ENCODE measurements at regions not wholly inside any gene's neighbourhood (a gene's known extent, or its start where the extent isn't known, plus 50 kb on each side); places are given as distances from the start of the nearest gene placed in this dataset.
"Not testable (repeated sequence)": the region's sequence is repeated elsewhere in the genome, so short reads cannot be mapped to it uniquely, and the experiment has no call there.

DNA sequence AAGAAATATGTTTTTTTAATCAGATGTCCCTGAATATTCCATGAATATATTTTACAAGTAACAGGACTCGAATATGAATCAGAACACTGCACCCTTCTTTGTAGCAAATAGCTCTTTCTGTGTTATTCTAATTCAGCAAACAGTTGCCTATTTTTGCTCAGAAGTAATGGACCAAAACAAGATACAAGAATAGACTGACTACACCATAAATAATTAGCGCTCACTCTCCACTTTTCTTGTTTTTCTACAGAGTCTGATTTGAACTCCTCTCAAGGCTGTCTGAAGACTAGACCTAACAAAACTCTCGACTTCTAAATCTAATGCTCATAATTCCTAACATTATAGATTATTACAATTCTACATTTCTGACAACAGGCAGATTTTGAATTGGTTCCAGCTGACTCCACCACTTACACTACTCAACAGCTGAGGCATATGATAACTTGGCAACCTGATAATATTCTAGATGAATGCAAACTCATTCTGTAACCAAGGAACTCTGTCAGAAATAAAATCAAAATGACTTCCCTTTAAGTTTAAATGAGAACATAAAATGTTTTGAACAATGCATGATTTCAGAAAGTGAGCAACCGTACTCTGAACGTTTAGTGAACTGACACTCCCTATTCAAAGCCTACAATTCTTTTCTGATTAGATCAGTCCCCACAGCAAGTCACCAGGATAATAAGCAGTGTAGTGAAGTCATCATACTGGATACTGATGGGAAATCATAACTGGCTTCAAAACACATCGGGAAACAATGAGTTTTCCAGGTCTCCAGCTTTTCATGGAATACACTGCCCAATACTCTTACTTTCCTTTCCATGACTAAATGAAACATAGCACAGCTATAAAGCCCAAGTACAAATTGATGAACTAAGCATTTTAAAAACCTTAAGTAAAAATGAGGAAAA lies 114.2 kb upstream of the BEND6 start:
- no peak overlapping the region for H3K27ac Mint-ChIP-seq
- no peaks in the 10 kb centered on the region for H3K9me3 Mint-ChIP-seq
- ATAC-seq = no peak
- no peaks in the 10 kb centered on the region for H3K36me3 Mint-ChIP-seq
- peaks cover 0 to 7% of the 10 kb centered on the region in 2 donors for H3K4me1 Mint-ChIP-seq (ENCODE audit: low read depth in 2 of 2)
- DNase-seq (ENCODE audit: low spot score) = no peak
- peaks cover 26 to 58% of the 10 kb centered on the region in 2 donors for H3K27me3 Mint-ChIP-seq
- no peak overlapping the region for H3K4me3 Mint-ChIP-seq

DNA sequence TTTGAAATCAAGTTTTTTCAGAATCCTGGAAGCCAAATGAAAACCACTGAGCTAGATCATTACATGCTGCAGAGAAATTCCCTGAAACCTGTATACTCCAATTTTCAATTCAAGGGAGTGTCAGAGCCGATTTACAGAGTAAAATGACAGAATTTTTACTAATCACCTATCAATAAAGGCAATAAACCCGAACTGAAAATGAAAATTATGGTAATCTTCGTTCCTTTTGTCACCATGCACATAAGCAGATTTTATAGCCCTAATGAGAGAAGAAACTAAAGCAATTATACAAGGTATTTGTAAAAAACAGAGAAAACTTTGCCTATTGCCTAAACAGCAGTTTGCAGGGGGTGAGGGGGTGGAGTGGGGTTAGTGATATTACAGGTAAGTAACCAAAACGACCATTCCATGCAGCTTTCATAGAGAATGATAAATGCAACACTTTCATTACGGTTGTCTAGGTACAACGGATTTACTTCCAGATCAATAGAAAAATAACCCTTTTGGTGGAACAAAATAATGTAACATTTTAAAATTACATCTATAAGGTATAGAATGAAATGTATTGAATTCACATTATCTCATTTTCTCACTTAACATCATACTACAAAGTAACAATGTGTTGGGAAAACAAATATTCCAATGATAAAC lies 115.2 kb upstream of the BEND6 start:
- no peak for ATAC-seq
- Mint-ChIP-seq H3K4me1 (ENCODE audit: low read depth in 2 of 2) (peaks cover 0 to 7% of the 10 kb centered on the region in 2 donors), H3K9me3 (no peaks in the 10 kb centered on the region), H3K4me3 (no peak overlapping the region), H3K27me3 (peaks cover 34 to 56% of the 10 kb centered on the region in 2 donors), H3K27ac (no peak overlapping the region), H3K36me3 (no peaks in the 10 kb centered on the region)
- no peak for DNase-seq (ENCODE audit: low spot score)

DNA sequence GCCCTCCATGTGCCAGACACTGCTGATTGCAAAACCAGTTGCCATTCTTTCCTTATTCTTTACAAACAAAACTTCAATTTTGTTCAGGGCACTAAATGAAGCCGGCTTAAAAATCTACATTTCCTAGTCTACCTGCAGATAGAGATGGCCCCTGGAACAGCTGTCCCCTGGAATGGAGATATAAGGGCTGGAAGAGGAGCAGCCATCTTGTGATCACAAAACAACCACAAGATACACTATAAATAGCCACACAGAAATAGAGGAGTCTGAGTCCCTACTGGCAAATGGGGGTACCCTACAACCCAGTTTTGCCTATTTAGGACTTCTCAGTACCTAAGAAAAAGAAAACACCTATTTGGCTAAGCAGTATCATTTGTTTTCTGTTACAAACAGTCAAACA lies 115.9 kb upstream of the BEND6 start:
- ATAC-seq (no peak), DNase-seq (ENCODE audit: low spot score) (no peak)
- Mint-ChIP-seq H3K9me3 (no peaks in the 10 kb centered on the region), H3K36me3 (no peaks in the 10 kb centered on the region), H3K4me3 (no peak overlapping the region), H3K27ac (no peak overlapping the region), H3K27me3 (peaks cover 32 to 58% of the 10 kb centered on the region in 2 donors), H3K4me1 (ENCODE audit: low read depth in 2 of 2) (peaks cover 0 to 7% of the 10 kb centered on the region in 2 donors)

DNA sequence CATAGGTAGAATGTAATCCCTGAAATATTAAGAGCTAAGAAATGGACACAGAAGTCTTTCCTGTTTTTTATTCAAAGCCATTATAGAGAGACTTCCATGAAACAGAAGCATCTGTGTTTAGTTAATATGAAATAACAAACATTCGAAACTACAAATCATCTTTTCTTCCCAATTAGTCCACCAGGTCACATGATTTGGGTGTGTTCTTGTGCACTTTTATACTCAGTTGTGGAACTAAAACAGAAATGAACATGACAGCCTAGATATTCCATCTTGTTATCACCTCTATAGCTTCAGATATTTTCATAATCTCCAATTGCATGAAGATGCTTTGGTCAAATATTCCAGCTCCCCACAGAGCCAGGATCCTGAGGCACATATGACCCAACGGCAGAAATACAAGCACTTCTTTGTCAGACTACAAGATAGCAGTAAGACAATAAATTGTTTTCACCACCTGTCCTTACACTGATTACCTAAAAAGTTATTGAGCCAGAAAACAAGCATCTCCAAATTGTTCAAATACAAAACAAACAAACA lies 116.8 kb upstream of the BEND6 start:
- no peak overlapping the region for H3K27ac Mint-ChIP-seq
- peaks cover 32 to 58% of the 10 kb centered on the region in 2 donors for H3K27me3 Mint-ChIP-seq
- H3K9me3 Mint-ChIP-seq = no peaks in the 10 kb centered on the region
- H3K36me3 Mint-ChIP-seq = no peaks in the 10 kb centered on the region
- ATAC-seq = no peak
- no peak overlapping the region for H3K4me3 Mint-ChIP-seq
- DNase-seq (ENCODE audit: low spot score) = no peak
- H3K4me1 Mint-ChIP-seq (ENCODE audit: low read depth in 2 of 2) = peaks cover 0 to 6% of the 10 kb centered on the region in 2 donors

DNA sequence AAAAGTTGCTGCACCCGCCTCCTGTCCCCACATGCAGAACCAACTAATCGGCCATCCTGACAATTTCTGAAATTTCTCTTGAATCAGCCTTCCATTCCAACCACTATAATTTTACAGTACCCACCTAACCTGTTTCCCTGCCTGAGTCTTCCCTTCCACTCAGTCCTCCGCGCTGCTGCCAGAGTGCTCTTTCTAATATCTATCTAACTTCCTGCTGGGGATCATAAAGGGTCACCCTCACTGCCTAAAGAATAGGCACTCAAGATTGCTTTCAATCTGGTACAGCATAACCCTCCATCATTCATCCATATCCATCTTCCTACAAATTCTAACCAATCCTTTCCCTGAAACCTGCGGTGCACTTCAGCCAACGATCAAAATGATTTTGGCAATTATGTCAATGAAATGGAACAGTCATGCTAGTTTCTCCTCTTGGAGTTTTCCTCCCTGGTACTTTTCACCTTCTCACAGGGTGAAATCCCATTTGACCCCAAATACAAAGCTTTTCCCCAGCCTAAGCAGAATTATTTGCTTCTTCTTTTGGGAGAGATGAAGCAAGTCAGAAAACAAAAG lies 117.5 kb upstream of the BEND6 start:
- DNase-seq (ENCODE audit: low spot score) (no peak), ATAC-seq (no peak)
- H3K4me1 Mint-ChIP-seq (ENCODE audit: low read depth in 2 of 2) = no peaks in the 10 kb centered on the region
- H3K4me3 Mint-ChIP-seq = no peak overlapping the region
- H3K36me3 Mint-ChIP-seq = no peaks in the 10 kb centered on the region
- H3K27me3 Mint-ChIP-seq = peaks cover 26 to 51% of the 10 kb centered on the region in 2 donors
- H3K27ac Mint-ChIP-seq = no peak overlapping the region
- no peaks in the 10 kb centered on the region for H3K9me3 Mint-ChIP-seq

DNA sequence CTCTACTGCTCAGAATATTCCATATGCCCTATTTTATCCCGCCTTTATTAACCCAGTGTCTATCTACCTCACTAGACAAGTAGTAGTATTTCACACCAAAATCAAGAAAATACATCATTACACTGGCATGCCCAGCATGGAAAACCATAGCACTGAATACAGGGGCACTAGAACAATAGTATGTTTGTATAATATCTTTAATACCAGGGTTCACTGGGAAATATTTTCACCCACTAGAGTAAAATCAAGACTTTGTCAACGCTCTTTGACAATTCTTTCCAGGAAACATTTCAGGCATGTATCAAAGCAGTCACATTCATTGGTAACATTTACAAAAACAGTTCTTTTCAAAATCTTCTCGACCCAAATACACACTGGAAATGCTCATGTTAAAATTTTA lies 119.3 kb upstream of the BEND6 start:
- H3K4me1 Mint-ChIP-seq (ENCODE audit: low read depth in 2 of 2) = no peaks in the 10 kb centered on the region
- DNase-seq (ENCODE audit: low spot score) (no peak), ATAC-seq (no peak)
- peaks cover 22 to 47% of the 10 kb centered on the region in 2 donors for H3K27me3 Mint-ChIP-seq
- H3K27ac Mint-ChIP-seq = no peak overlapping the region
- no peaks in the 10 kb centered on the region for H3K9me3 Mint-ChIP-seq
- H3K36me3 Mint-ChIP-seq = no peaks in the 10 kb centered on the region
- no peak overlapping the region for H3K4me3 Mint-ChIP-seq

DNA sequence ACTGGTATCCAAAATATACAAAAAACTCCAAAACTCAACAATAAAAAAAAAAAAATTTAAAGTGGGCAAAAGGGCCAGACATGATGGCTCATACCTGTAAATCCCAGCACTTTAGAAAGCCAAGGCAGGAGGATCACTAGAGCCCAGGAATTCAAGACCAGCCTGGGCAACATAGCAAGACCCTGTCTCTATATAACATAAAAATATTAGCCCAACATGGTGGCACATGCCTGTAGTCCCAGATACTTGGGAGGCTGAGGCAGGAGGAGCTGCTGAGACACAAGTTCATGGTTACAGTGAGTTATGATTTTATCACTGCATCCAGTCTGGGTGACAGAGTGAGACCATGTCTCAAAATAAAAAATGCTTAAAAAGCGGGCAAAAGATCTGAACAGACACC lies 121.0 kb upstream of the BEND6 start:
- no peaks in the 10 kb centered on the region for H3K4me1 Mint-ChIP-seq (ENCODE audit: low read depth in 2 of 2)
- no peak overlapping the region for H3K4me3 Mint-ChIP-seq
- H3K36me3 Mint-ChIP-seq = no peaks in the 10 kb centered on the region
- DNase-seq (ENCODE audit: low spot score) (no peak), ATAC-seq (no peak)
- no peak overlapping the region for H3K27ac Mint-ChIP-seq
- H3K27me3 Mint-ChIP-seq = peaks cover 15 to 38% of the 10 kb centered on the region in 2 donors
- H3K9me3 Mint-ChIP-seq = no peaks in the 10 kb centered on the region

DNA sequence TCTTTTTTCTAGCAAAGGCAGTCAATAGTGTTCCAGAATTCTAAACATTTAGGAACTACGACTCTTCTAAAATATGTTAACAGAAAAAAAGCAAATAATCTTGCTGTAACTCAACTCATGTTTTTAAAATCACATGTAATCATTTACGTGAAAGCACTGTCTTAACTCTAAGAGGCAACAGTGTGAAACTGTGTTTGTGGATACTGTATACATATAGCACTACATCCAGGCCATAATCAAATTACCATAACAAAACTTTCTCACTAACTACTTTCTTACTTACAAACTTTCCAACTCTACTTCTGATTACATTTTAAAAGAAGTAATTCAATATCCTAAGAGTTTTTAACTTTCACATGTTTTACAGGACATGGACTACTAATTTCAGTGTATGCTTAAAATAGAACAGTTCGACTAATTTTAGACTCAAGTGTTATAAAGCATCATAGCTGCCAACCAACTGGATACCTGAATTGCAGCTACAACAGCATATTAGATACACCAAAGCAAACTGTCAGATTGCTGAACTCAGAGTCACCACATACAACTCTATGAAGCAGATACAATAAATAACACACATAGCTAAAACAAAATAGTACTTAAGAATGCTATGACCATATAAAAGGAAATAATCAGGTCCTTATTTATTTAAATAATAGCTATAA lies 121.6 kb upstream of the BEND6 start:
- no peaks in the 10 kb centered on the region for H3K4me1 Mint-ChIP-seq (ENCODE audit: low read depth in 2 of 2)
- no peaks in the 10 kb centered on the region for H3K9me3 Mint-ChIP-seq
- no peaks in the 10 kb centered on the region for H3K36me3 Mint-ChIP-seq
- no peak for ATAC-seq
- DNase-seq (ENCODE audit: low spot score) = no peak
- H3K4me3 Mint-ChIP-seq = no peak overlapping the region
- H3K27me3 Mint-ChIP-seq = peaks cover 15 to 35% of the 10 kb centered on the region in 2 donors
- no peak overlapping the region for H3K27ac Mint-ChIP-seq

DNA sequence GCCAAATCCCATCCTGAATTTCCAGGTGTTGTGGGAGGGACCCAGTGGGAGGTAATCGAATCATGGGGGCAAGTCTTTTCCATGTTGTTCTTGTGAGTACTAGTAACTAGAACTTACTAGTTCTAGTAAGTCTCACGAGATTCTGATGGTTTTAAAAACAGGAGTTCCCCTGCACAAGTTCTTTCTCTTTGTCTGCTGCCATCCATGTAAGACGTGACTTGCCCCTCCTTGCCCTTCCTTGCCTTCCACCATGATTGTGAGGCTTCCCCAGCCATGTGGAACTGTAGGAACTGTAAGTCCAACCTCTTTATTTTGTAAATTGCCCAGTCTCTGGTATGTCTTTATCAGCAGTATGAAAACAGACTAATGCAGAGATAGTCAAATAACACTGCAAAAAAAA lies 122.7 kb upstream of the BEND6 start:
- H3K27me3 Mint-ChIP-seq = peaks cover 11 to 32% of the 10 kb centered on the region in 2 donors
- no peaks in the 10 kb centered on the region for H3K4me1 Mint-ChIP-seq (ENCODE audit: low read depth in 2 of 2)
- no peaks in the 10 kb centered on the region for H3K9me3 Mint-ChIP-seq
- ATAC-seq (no peak), DNase-seq (ENCODE audit: low spot score) (no peak)
- no peak overlapping the region for H3K4me3 Mint-ChIP-seq
- H3K36me3 Mint-ChIP-seq = no peaks in the 10 kb centered on the region
- H3K27ac Mint-ChIP-seq = no peak overlapping the region

DNA sequence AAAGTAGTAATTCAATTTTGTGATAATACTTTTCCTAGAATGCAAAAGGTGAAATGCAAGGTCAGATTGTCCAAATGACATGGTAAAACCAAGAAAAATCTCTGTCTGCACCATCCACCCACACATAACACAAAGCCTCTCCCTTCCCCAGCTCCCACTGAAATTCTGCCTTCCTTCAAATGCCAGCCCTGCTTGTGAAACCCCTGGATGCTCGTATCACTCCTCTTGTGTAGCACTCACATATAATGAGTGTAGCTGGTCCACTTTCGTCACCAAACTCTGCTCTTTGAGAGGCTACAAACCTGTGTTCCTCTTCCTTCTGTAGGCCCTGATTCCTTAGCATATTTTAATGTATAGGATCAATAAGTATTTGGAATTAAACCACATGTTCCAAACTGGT lies 123.6 kb upstream of the BEND6 start:
- Mint-ChIP-seq H3K4me3 (no peak overlapping the region), H3K4me1 (ENCODE audit: low read depth in 2 of 2) (no peaks in the 10 kb centered on the region), H3K27me3 (peaks cover 11 to 29% of the 10 kb centered on the region in 2 donors), H3K27ac (no peak overlapping the region), H3K36me3 (no peaks in the 10 kb centered on the region), H3K9me3 (no peaks in the 10 kb centered on the region)
- DNase-seq (ENCODE audit: low spot score) = no peak
- no peak for ATAC-seq

DNA sequence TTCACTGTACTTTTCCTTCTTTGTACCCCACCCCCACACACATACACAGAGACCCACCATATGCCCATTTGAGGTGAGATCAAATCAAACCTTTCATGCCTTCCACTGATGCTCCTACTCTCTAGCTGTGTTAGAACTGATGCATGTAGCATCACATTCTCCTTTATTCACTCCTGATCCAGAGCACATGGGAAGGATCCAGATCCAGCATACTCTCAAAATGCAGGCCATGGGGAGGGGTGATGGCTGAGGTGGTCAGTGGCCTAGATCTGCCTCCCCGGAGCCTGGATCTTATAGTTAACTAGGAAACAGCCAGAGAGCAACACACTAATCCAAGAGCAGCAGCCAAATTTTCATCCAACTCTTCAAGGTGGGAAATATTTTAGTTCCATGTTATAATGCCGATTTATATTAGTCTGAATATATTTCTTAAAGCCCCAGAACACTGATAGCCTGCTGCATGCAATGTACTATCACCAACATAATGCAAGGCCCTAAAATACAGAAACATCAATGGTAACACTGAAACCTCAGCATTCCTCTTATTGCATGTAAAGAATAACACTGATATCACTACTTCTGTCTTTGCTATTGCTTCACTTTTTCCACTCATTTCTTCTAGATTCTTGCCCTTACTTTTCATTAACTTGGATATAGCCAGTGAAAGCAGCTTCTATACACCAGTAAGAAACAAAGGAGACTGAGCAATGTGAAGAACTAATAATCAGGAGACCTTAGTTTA lies 126.8 kb upstream of the BEND6 start:
- H3K9me3 Mint-ChIP-seq = no peaks in the 10 kb centered on the region

DNA sequence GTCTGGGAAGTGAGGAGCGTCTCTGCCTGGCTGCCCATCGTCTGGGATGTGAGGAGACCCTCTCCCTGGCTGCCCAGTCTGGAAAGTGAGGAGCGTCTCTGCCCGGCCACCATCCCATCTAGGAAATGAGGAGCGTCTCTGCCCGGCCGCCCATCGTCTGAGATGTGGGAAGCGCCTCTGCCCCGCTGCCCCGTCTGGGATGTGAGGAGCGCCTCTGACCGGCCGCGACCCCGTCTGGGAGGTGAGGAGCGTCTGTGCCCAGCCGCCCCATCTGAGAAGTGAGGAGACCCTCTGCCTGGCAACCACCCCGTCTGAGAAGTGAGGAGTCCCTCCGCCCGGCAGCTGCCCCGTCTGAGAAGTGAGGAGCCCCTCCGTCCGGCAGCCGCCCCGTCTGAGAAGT lies 130.5 kb upstream of the BEND6 start:
- peaks cover 0 to 11% of the 10 kb centered on the region in 2 donors for H3K27me3 Mint-ChIP-seq
- H3K27ac Mint-ChIP-seq; H3K36me3 Mint-ChIP-seq; H3K4me1 Mint-ChIP-seq (ENCODE audit: low read depth in 2 of 2); H3K9me3 Mint-ChIP-seq; H3K4me3 Mint-ChIP-seq; DNase-seq (ENCODE audit: low spot score); ATAC-seq: not testable (repeated sequence)

More for the DNA sequence above, 126.8 kb upstream of the BEND6 start:
- ATAC-seq (no peak), DNase-seq (ENCODE audit: low spot score) (no peak)
- Mint-ChIP-seq H3K27ac (no peak overlapping the region), H3K36me3 (no peaks in the 10 kb centered on the region), H3K27me3 (peaks cover 2 to 18% of the 10 kb centered on the region in 2 donors), H3K4me1 (ENCODE audit: low read depth in 2 of 2) (no peaks in the 10 kb centered on the region), H3K4me3 (no peak overlapping the region)

DNA sequence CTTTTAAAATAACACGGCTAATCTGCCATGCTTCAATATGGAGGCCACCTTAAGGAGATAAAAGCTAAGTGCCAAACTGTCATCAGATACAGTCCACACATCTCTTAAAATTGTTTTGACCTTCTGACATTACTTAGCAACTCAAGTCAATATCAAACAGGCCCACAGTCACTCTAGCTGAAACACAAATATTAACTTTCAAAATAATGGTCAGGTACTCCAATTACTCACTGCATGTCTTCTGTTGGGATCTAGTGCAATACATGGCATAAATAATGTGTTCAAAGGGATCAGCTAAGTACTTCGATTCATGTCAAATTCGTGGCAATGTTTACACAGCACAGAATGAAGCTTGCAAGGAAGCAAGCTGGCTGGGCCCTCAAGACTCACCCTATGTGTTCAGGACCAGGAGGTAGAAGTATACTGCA lies 133.9 kb upstream of the BEND6 start:
- H3K36me3 Mint-ChIP-seq = no peaks in the 10 kb centered on the region
- no peaks in the 10 kb centered on the region for H3K9me3 Mint-ChIP-seq
- H3K4me1 Mint-ChIP-seq (ENCODE audit: low read depth in 2 of 2) = no peaks in the 10 kb centered on the region
- no peaks in the 10 kb centered on the region for H3K27me3 Mint-ChIP-seq
- DNase-seq (ENCODE audit: low spot score) = no peak
- H3K4me3 Mint-ChIP-seq = no peak overlapping the region
- no peak for ATAC-seq
- no peak overlapping the region for H3K27ac Mint-ChIP-seq
